Panc1 (cell line): ENCODE measurements at regions not wholly inside any gene's neighbourhood (a gene's known extent, or its start where the extent isn't known, plus 50 kb on each side); places are given as distances from the start of the nearest gene placed in this dataset.
A peak's percentile ranks its signal among the peaks of the same experiment; 100 is the strongest.

ENCODE experiments used
- ATAC-seq: fragments of 200-7000 bp; cut with Tn5 transposase; 2 replicates; pipeline ENCODE4 v1.9.1; 2020; ENCODE audit warnings: mild to moderate bottlenecking, moderate library complexity
- BruUV-seq: library from RNA; stranded (reverse); fragments of 400-500 nt; replicated peaks from 2 replicates; lab custom pipeline; 2021; lab: Mats Ljungman, UMichigan
- CTCF ChIA-PET: fragments of 300-600 bp; sonication (Branson Sonifier 250); formaldehyde crosslinking; loops from one replicate; lab custom pipeline; 2022; ENCODE audit warnings: antibody characterized with exemption; lab: Charles Lee
- POLR2A ChIA-PET: fragments of 300-600 bp; sonication (Branson Sonifier 250); formaldehyde crosslinking; loops from one replicate; lab custom pipeline; 2022; ENCODE audit warnings: antibody characterized with exemption; lab: Charles Lee
- DNase-seq: peaks from one replicate; pipeline ENCODE4 v3.0.0-alpha.2; 2010; ENCODE audit warnings: low read depth, low spot score
- H3K27ac ChIP-seq: 2 replicates; pipeline ENCODE4 v1.5.1; 2011; ENCODE audit warnings: mild to moderate bottlenecking, low read length, inconsistent platforms
- H3K27me3 ChIP-seq: fragments of 200-500 bp; sonication (Bioruptor generic); 2 replicates; pipeline ENCODE4 v1.6.0; 2014; ENCODE audit warnings: low read length, inconsistent platforms; ENCODE audit not compliant: control insufficient read depth, insufficient read depth
- H3K36me3 ChIP-seq: fragments of 200-500 bp; sonication (Bioruptor generic); 2 replicates; pipeline ENCODE4 v1.5.1; 2014; ENCODE audit warnings: inconsistent platforms, mild to moderate bottlenecking, low read length, moderate library complexity; ENCODE audit not compliant: control insufficient read depth, insufficient read depth
- H3K4me1 ChIP-seq: 2 replicates; pipeline ENCODE4 v1.5.1; 2011; ENCODE audit warnings: inconsistent platforms, mild to moderate bottlenecking, low read length, moderate library complexity; ENCODE audit not compliant: control insufficient read depth, insufficient read depth
- H3K4me3 ChIP-seq, 2 experiments: 2 replicates each; pipeline ENCODE4 v1.5.1; 2011 to 2012; ENCODE audit warnings: low read depth in 2 of 2, low read length in 2 of 2, mild to moderate bottlenecking in 2 of 2, inconsistent platforms in 1 of 2, moderate library complexity in 1 of 2
- H3K9me3 ChIP-seq: fragments of 200-500 bp; sonication (Bioruptor generic); 2 replicates; pipeline ENCODE4 v1.5.1; 2014; ENCODE audit warnings: low read depth, mild to moderate bottlenecking, inconsistent platforms, low read length, moderate library complexity; ENCODE audit not compliant: control insufficient read depth, insufficient read depth
- CTCF ChIP-seq: fragments of 450-650 bp; IDR thresholded peaks from 2 replicates; pipeline ENCODE4 v1.5.1; 2017; ENCODE audit warnings: mild to moderate bottlenecking
- POLR2AphosphoS5 ChIP-seq: IDR thresholded peaks from 2 replicates; pipeline ENCODE4 v1.6.1; 2012; ENCODE audit warnings: mild to moderate bottlenecking, low read depth, low read length, moderate library complexity
- REST ChIP-seq, 2 experiments: IDR thresholded peaks; 2 replicates each; pipeline ENCODE4 v1.6.1; 2011 to 2012; ENCODE audit warnings: low read depth in 2 of 2, control low read depth in 1 of 2, low read length in 1 of 2, mild to moderate bottlenecking in 1 of 2, moderate library complexity in 1 of 2; ENCODE audit not compliant: insufficient read depth in 1 of 2
- SIN3A ChIP-seq: IDR thresholded peaks from 2 replicates; pipeline ENCODE4 v1.6.1; 2012; ENCODE audit warnings: low read depth, mild to moderate bottlenecking, low read length, moderate library complexity, borderline replicate concordance; ENCODE audit not compliant: insufficient read depth
- TCF7L2 ChIP-seq: IDR thresholded peaks from 2 replicates; pipeline ENCODE4 v1.6.1; 2011; ENCODE audit warnings: mild to moderate bottlenecking, low read depth, low read length, inconsistent platforms
- in situ Hi-C: cut with HindIII; loops from 2 replicates; pipeline ENCODE4 v1.10.0; 2016; ENCODE audit warnings: low sequenced_read_pairs, low pct_unique_long_range_greater_than_20kb
- intact Hi-C: fragments of 100-400 bp; cut with micrococcal nuclease; formaldehyde crosslinking; loops from one replicate; pipeline ENCODE4 v1.10.0; 2022; ENCODE audit not compliant: unreplicated experiment

DNA sequence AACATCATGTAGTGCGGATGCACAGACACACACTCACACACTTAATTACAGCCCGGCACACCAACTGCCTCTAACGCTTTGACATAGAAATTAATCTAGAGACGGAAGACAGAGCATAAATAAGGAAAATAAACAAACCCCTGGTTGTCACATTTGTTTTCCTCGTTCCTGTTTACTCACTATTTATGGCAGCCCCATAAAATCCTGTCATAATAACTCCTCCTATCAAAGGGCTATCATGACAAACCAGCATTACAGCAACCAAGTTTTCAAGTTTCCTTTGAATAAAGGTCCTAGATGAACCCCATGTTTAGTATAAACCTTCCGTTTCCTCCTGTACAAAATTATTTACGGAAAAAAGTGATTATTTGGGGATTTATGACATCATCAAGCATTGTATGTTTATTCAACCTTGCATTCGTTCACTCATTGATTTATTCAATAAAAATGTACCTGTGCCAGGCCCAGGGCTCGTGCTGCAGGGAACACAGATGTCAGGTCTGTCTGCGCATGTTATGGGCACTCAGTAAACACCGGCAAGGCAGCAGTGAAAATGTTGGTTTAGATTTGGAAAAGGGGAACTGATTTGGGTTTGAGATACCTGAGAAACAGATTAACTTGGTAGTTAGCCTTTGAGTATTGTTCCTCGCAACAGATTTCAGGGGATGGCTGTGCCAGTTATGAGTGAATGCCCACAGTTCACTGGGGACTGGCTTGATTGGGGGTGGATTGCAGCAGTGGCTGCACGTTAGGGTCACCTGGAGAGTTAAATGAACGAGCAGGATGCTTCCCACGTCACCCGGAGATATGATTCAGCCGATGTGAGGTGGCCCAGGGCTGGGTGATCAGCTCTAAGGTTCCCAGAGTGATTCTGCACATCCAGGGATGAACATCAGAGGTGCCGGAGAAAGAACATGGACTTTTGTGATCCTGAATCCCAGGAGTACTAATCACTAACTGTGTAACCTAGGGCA is 295.3 kb upstream of the FOXQ1 start:
- Histone ChIP-seq H3K27ac (no peak overlapping the region), H3K4me3 (no peak overlapping the region), H3K4me1 (peaks cover 5% of the 10 kb centered on the region; the same call in 1 of the 2 replicates), H3K9me3 (no peaks in the 10 kb centered on the region), H3K27me3 (no peaks in the 10 kb centered on the region), H3K36me3 (no peaks in the 10 kb centered on the region)
- BruUV-seq, result no TSS peak
- ATAC-seq (no peak), DNase-seq (no peak)
- TF ChIP-seq POLR2AphosphoS5, result no peak
- TF ChIP-seq REST (IDR thresholded peaks at IDR 0.05; ENCODE audit: insufficient read depth in 1 of 2, low read depth in 2 of 2, low read length in 1 of 2), result no peak
- no peak for TF ChIP-seq TCF7L2
- no peak for TF ChIP-seq SIN3A
- TF ChIP-seq CTCF, result no peak
- ChIA-PET CTCF (no interaction called here), POLR2A (no interaction called here)
- intact Hi-C loops (no loop called here), in situ Hi-C loops (no loop called here)

DNA sequence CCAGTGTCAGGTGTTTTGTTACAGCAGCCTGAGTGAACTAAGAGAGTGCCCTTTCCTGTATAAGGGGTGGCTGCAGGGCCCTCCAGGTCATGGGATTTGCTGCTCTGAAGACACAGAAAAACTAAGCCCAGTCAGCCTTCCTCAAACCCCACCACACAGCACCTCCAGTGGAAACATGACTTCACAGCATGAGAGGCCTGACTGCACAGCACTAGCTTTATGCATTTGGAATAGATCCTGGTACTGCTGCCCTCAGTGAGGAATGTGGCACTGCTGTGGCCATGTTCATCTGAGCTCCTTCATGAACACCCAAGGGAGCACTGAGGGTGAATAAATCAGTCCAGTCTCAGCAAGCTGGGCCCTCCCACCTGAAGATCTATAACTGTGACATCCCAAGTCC is 296.1 kb upstream of the FOXQ1 start:
- no peak overlapping the region for H3K27ac ChIP-seq
- intact Hi-C loops (no loop called here), in situ Hi-C loops (no loop called here)
- H3K4me3 ChIP-seq, result no peak overlapping the region
- DNase-seq, result no peak
- ChIA-PET CTCF (no interaction called here), POLR2A (no interaction called here)
- H3K27me3 ChIP-seq, result no peaks in the 10 kb centered on the region
- BruUV-seq, result no TSS peak
- ATAC-seq, result peak; percentile 88
- H3K4me1 ChIP-seq, result peaks cover 5% of the 10 kb centered on the region; the same call in 1 of the 2 replicates
- TF ChIP-seq CTCF (peak; percentile 17; the same call in 1 of the 2 replicates), POLR2AphosphoS5 (no peak)
- H3K36me3 ChIP-seq, result no peaks in the 10 kb centered on the region
- no peaks in the 10 kb centered on the region for H3K9me3 ChIP-seq
